HG03280 (cell line): ENCODE measurements at regions not wholly inside any gene's neighbourhood (a gene's known extent, or its start where the extent isn't known, plus 50 kb on each side); places are given as distances from the start of the nearest gene placed in this dataset.

ENCODE experiments used
- ATAC-seq: cut with Tn5 transposase; IDR thresholded peaks from one replicate; pipeline ENCODE4 v1.9.1; 2021; ENCODE audit warnings: mild to moderate bottlenecking, moderate library complexity; ENCODE audit not compliant: unreplicated experiment

DNA sequence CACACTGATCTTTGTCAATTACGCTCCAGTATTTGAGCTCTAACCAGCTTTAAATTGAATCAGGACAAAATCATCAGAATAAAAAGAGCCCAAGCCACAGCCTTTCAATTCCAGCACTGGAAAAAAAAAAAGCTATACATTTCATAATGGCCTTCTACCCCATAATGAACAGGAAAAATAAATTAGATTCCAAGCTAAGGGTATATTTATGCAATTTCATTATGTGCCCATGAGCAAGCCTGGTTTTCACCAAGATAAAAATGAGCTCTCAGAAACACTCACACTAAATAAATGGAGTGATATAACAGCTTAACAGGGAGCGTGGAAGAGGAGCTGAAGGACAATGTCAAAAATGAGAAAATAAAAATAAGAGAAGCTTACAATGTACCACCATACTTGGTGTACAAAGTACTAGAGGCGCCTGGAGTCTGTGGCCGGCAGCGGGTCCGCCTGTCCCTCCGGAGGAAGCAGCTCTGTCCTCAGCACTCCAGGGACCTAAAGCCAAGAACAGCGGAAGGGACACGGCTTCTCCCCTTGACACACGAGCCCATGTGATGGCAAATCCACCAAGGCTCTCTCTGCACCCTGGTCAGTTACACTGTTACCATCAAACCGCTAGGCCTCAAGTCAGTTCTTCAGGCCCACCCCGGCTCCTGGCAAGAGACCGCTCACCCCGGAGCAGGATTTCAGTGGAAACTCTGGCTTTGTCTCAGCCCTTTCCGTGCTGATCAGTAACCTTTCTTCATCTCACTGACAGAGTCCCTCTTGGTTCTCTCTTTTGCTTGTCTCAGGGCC lies 69.6 kb downstream of the RBFOX3 start:
- no peak for ATAC-seq

DNA sequence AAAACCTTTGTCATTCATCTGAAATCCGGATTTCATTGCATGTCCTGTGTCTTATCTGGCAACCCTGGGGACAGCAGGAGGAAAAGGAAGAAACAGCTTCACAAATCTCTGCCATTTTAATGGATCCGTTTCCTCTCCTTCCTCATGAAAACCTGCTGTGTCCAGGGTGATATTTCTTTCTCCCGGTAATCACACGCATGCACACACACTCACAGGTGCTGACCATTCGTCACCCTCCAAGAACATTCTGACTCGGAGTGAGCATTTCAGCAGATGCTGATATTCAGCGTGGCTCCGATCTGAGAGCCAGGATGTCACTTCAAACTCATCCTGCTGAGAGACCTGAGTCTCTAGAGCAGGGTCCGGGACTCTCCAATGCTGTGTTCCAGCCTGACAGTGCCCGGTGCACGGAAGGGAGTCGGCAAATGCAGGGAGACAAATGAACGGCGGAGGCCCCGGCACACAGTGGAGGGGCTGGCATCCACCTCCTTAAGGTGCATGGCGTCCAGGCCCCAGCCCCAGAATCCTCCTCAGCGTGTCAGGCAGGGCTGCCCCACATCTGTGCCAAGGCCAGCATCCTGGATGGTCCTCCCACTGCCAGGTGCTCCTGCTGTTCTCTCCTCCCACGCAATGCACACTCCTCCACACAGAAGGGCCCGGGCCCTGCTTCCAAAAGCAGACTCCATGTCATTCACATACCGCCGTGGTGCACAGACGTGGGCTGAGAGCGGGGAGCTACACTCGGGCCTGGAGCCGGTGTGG lies 70.7 kb downstream of the RBFOX3 start:
- ATAC-seq = no peak

DNA sequence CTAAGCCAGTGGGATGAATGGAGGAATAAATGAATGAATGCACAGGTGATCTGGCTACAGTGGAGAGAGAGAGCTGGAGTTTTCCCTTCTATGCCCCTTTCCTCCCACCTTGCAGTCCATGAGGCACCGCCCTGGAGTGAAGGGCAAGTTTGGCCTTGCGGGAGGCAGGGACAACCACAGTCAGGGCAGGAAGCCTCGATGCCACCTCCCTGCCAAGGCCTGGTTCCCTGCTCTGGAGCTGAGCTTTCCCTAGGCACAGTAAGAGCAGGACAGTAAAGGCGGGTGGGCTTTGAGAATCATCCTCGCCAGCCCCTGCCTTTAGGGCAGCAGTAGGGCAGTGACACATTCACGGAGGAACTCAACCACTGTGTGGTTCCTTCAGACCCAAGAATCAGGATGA lies 72.6 kb downstream of the RBFOX3 start:
- ATAC-seq = no peak

DNA sequence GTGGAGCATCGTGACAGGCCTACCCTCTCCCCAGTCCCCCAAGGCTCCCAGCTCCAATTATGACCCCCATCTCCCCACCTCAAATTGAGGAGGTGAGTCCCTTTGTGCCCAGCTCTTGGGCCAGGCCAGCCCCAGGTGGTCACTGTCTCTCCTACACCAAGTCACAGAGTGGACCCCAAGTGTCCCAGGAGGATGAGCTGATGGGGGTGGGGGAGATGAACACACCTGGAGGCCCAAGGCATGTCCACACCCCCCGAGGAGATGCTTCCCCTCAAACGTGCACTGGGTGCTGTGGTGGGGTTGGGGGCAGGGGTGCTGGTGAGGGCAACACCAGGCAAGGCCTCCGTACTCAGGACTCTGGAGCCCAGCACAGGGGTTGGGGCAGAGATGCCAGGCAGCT lies 73.2 kb downstream of the RBFOX3 start:
- no peak for ATAC-seq

DNA sequence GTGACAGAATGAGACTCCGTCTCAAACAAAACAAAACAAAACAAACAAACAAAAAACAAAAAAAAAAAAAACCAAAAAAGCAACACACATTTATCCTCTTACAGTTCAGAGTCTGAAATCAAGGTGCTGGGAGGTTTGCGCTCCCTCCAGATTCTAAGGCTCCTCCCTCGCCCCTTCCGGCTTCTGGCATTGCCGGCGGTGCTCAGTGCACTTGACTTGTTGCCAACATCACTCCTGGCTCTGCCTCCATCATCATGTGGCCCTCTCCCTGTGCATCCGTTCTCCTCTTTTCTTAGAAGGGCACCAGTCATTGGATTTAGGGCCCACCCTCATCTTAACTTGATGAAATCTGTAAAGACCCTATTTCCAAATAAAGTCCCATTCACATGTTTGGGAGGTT lies 73.8 kb downstream of the RBFOX3 start:
- ATAC-seq = no peak

GRCh38 chr17:79536212-79536840 lies 74.5 kb downstream of the RBFOX3 start:
- no peak for ATAC-seq

- ATAC-seq = no peak
These were observed 75.2 kb downstream of the RBFOX3 start for GRCh38 chr17:79535728-79536025.

- no peak for ATAC-seq
These were observed 75.8 kb downstream of the RBFOX3 start for GRCh38 chr17:79534851-79535727.

DNA sequence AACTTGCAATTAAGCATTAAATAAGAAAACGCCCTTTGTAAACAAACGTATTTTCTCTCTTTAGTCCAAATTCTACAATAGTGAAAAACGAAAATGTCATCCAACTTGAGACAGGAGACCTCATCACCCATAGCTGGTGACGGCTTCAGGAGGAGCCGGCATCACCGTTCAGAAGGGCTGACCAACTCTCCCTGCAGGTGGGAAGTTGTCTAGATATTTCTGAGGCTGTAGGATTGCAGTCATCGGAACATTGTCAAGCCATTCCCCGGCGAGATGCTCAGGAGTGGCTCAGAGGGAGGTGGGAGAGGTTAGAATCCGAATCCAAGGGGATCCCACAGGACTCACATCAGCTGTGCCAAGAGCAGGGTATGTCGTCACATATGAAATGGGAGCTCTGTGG lies 76.7 kb downstream of the RBFOX3 start:
- ATAC-seq = no peak

- ATAC-seq = no peak
These were observed 77.7 kb downstream of the RBFOX3 start for GRCh38 chr17:79533116-79533515.

DNA sequence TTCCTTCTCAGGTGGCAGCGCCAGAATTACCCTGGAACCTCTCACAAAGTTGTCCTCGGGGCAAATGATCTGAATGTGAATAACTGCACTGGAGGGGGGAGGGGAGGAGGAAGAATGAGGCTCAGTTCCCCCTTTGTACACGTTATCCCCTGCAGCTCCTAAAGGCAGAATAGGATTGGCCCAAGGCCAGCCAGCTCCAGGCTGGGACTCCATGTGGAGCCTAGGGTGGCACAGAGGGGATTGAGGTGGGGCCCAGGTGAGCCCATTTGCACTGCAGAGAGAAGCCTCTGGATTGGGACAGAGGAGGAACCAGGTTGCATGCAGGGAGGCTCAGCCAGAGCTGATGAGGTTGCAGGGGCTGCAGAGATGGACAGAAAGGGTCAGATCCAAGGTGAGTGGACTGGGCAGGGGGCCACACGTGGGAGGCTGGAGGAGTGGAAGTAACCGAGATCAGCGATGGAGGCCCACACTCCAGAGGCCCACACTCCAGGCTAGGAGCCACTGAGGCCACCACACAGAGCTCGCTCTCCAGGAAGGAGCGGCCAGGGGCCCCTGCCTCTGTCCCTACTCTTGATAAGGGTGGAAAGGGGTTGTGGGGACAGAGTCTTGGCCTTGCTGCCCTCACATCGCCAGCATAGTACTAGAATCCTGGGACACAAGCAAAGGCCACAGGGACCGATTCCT lies 78.6 kb downstream of the RBFOX3 start:
- no peak for ATAC-seq

GRCh38 chr17:79531191-79532095 lies 79.4 kb downstream of the RBFOX3 start:
- no peak for ATAC-seq

- no peak for ATAC-seq
These were observed 80.3 kb downstream of the RBFOX3 start for GRCh38 chr17:79530361-79531105.

GRCh38 chr17:79529661-79530081 lies 81.2 kb downstream of the RBFOX3 start:
- no peak for ATAC-seq

DNA sequence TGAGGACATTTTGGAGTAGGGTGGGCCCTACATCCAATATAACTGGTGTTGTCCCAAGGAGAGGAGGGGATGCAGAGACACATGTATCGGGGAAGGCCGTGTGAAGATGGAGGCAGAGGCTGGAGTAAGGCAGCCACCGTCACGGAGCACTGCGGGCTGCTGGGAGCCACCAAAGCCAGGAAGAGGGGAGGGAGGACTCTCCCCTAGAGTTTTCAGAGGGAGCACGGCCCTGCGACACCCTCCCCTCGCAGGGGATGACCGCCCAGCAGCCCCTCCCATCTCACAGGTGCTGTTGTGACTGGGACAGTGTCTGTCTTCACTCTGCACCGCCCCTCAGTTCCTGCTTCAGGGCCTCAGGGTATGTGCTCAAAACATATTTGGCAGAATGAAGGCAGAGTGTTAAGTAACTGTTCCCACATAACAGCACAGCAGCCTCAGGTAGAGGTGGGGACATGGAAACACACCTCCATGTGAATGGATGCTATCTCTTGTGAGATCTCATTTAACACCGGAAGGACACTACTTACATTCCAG lies 82.2 kb downstream of the RBFOX3 start:
- no peak for ATAC-seq

- ATAC-seq = no peak
These were observed 83.5 kb downstream of the RBFOX3 start for GRCh38 chr17:79527306-79527705.

DNA sequence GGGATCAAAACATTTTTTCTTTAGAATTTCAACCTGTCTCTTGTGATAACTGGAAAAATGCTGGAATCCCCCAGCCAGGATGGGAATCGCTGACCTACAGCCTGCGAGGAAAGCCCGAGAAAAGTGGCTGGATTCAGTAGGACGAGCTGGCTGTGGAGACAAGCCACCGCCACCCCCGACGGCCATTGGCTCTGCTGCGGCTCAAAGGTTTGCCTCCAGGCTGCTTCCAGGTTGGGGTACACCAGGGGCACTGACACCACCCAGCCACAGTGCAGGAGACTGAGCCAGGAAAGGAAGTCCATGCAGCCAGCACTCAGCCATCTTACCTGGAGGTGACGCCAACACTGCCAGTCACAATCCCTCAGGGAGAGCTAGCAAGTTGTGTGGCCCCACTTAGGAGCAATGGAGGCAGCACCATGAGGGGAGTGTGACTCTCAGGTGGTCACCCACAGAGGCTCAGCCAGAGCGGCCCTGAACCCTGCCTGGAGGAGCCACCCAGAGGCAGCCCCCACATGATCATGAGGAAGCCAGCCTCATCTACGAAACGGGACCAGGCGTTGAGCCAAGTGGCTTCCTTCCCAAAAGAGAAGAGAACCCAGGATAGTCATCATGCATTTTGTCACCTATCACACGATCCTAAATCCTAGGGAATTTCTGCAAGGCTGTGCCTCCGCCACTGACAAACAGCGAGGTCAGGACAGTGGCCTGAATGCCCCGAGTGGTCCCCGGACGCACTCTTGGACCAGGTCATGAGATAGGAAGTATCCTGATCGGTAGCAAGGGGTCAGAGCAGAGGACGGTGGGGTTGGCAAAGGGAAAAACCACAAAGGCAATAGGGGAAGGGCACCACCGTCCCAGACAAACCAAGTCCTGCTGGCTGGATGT lies 84.8 kb downstream of the RBFOX3 start:
- no peak for ATAC-seq
